ENCODE measurements at regions not wholly inside any gene's neighbourhood (a gene's known extent, or its start where the extent isn't known, plus 50 kb on each side); places are given as distances from the start of the nearest gene placed in this dataset.
"Not testable (repeated sequence)": the region's sequence is repeated elsewhere in the genome, so short reads cannot be mapped to it uniquely, and the experiment has no call there.

GRCh38 chr11:134939031-134939430, 527.0 kb upstream of the B3GAT1 start:
- Mint-ChIP-seq H3K36me3 (ENCODE audit: low read depth) (no peaks in the 10 kb centered on the region), H3K4me1 (no peaks in the 10 kb centered on the region), H3K27ac (no peak overlapping the region), H3K4me3 (no peak overlapping the region), H3K9me3 (no peaks in the 10 kb centered on the region), H3K27me3 (peaks cover under 1% of the 10 kb centered on the region)
- no peak for ATAC-seq
- no peak for DNase-seq

GRCh38 chr11:134938212-134938611, 526.2 kb upstream of the B3GAT1 start:
- DNase-seq: no peak
- Mint-ChIP-seq H3K4me1 (no peaks in the 10 kb centered on the region), H3K9me3 (no peaks in the 10 kb centered on the region), H3K27ac (no peak overlapping the region), H3K4me3 (no peak overlapping the region), H3K27me3 (peaks cover 3% of the 10 kb centered on the region), H3K36me3 (ENCODE audit: low read depth) (no peaks in the 10 kb centered on the region)
- no peak for ATAC-seq

- H3K36me3 Mint-ChIP-seq (ENCODE audit: low read depth); DNase-seq; H3K9me3 Mint-ChIP-seq; ATAC-seq; H3K27ac Mint-ChIP-seq; H3K27me3 Mint-ChIP-seq; H3K4me1 Mint-ChIP-seq; H3K4me3 Mint-ChIP-seq: not testable (repeated sequence)
Measured at GRCh38 chr11:134937193-134937592, 525.2 kb upstream of the B3GAT1 start.

GRCh38 chr11:134932761-134933160, 520.7 kb upstream of the B3GAT1 start:
- Mint-ChIP-seq H3K27me3 (peaks cover 10% of the 10 kb centered on the region), H3K4me1 (no peaks in the 10 kb centered on the region), H3K36me3 (ENCODE audit: low read depth) (no peaks in the 10 kb centered on the region), H3K27ac (no peak overlapping the region), H3K9me3 (peaks cover 4% of the 10 kb centered on the region), H3K4me3 (no peak overlapping the region)
- DNase-seq: no peak
- no peak for ATAC-seq

- peaks cover 5% of the 10 kb centered on the region for H3K9me3 Mint-ChIP-seq
- DNase-seq (no peak), ATAC-seq (no peak)
- no peaks in the 10 kb centered on the region for H3K4me1 Mint-ChIP-seq
- no peaks in the 10 kb centered on the region for H3K36me3 Mint-ChIP-seq (ENCODE audit: low read depth)
- H3K27me3 Mint-ChIP-seq: peaks cover 15% of the 10 kb centered on the region
- H3K27ac Mint-ChIP-seq: no peak overlapping the region
- no peak overlapping the region for H3K4me3 Mint-ChIP-seq
Measured at GRCh38 chr11:134925432-134925831, 513.4 kb upstream of the B3GAT1 start.

GRCh38 chr11:134923441-134923840, 511.4 kb upstream of the B3GAT1 start:
- H3K27me3 Mint-ChIP-seq: peaks cover 19% of the 10 kb centered on the region
- H3K4me1 Mint-ChIP-seq: no peaks in the 10 kb centered on the region
- H3K36me3 Mint-ChIP-seq (ENCODE audit: low read depth): no peaks in the 10 kb centered on the region
- H3K9me3 Mint-ChIP-seq: peaks cover 4% of the 10 kb centered on the region
- no peak for DNase-seq
- ATAC-seq: no peak
- no peak overlapping the region for H3K27ac Mint-ChIP-seq
- H3K4me3 Mint-ChIP-seq: no peak overlapping the region

GRCh38 chr11:134921938-134922337, 509.9 kb upstream of the B3GAT1 start:
- Mint-ChIP-seq H3K4me3 (no peak overlapping the region), H3K9me3 (peaks cover 4% of the 10 kb centered on the region), H3K4me1 (no peaks in the 10 kb centered on the region), H3K36me3 (ENCODE audit: low read depth) (no peaks in the 10 kb centered on the region), H3K27ac (no peak overlapping the region), H3K27me3 (peaks cover 19% of the 10 kb centered on the region)
- ATAC-seq: no peak
- no peak for DNase-seq

- no peak for ATAC-seq
- Mint-ChIP-seq H3K36me3 (ENCODE audit: low read depth) (no peaks in the 10 kb centered on the region), H3K27ac (no peak overlapping the region)
Measured at GRCh38 chr11:134920851-134921608, 509.0 kb upstream of the B3GAT1 start.

GRCh38 chr11:134916421-134917213, 504.6 kb upstream of the B3GAT1 start:
- Mint-ChIP-seq H3K27ac (no peak overlapping the region), H3K27me3 (peaks cover 13% of the 10 kb centered on the region), H3K4me1 (no peaks in the 10 kb centered on the region), H3K36me3 (ENCODE audit: low read depth) (no peaks in the 10 kb centered on the region), H3K9me3 (no peaks in the 10 kb centered on the region), H3K4me3 (no peak overlapping the region)
- DNase-seq (no peak), ATAC-seq (no peak)

More at GRCh38 chr11:134920851-134921608, 509.0 kb upstream of the B3GAT1 start:
- Mint-ChIP-seq H3K4me1 (no peaks in the 10 kb centered on the region), H3K27me3 (peaks cover 19% of the 10 kb centered on the region), H3K9me3 (peaks cover 4% of the 10 kb centered on the region), H3K4me3 (no peak overlapping the region)
- DNase-seq: no peak

- Mint-ChIP-seq H3K4me1 (no peaks in the 10 kb centered on the region), H3K27ac (no peak overlapping the region), H3K9me3 (no peaks in the 10 kb centered on the region), H3K27me3 (peaks cover 9% of the 10 kb centered on the region), H3K4me3 (no peak overlapping the region), H3K36me3 (ENCODE audit: low read depth) (no peaks in the 10 kb centered on the region)
- DNase-seq (no peak), ATAC-seq (no peak)
Measured at GRCh38 chr11:134915881-134916280, 503.8 kb upstream of the B3GAT1 start.

GRCh38 chr11:134915212-134915611, 503.2 kb upstream of the B3GAT1 start:
- no peaks in the 10 kb centered on the region for H3K4me1 Mint-ChIP-seq
- H3K36me3 Mint-ChIP-seq (ENCODE audit: low read depth): no peaks in the 10 kb centered on the region
- H3K9me3 Mint-ChIP-seq: no peaks in the 10 kb centered on the region
- ATAC-seq: no peak
- DNase-seq: no peak
- no peak overlapping the region for H3K27ac Mint-ChIP-seq
- no peak overlapping the region for H3K4me3 Mint-ChIP-seq
- H3K27me3 Mint-ChIP-seq: peaks cover 6% of the 10 kb centered on the region

GRCh38 chr11:134913999-134914590, 502.1 kb upstream of the B3GAT1 start:
- Mint-ChIP-seq H3K27me3 (peaks cover 3% of the 10 kb centered on the region), H3K9me3 (no peaks in the 10 kb centered on the region), H3K4me1 (no peaks in the 10 kb centered on the region), H3K36me3 (ENCODE audit: low read depth) (no peaks in the 10 kb centered on the region), H3K4me3 (no peak overlapping the region), H3K27ac (no peak overlapping the region)
- no peak for ATAC-seq
- DNase-seq: no peak

GRCh38 chr11:134913391-134913790, 501.3 kb upstream of the B3GAT1 start:
- H3K4me3 Mint-ChIP-seq: no peak overlapping the region
- H3K27me3 Mint-ChIP-seq: peaks cover 2% of the 10 kb centered on the region
- no peaks in the 10 kb centered on the region for H3K4me1 Mint-ChIP-seq
- no peak overlapping the region for H3K27ac Mint-ChIP-seq
- DNase-seq: no peak
- H3K9me3 Mint-ChIP-seq: no peaks in the 10 kb centered on the region
- ATAC-seq: no peak
- H3K36me3 Mint-ChIP-seq (ENCODE audit: low read depth): no peaks in the 10 kb centered on the region

GRCh38 chr11:134911514-134912180, 499.6 kb upstream of the B3GAT1 start:
- Mint-ChIP-seq H3K36me3 (ENCODE audit: low read depth) (no peaks in the 10 kb centered on the region), H3K27me3 (peaks cover 4% of the 10 kb centered on the region), H3K4me3 (no peak overlapping the region), H3K4me1 (no peaks in the 10 kb centered on the region), H3K9me3 (no peaks in the 10 kb centered on the region), H3K27ac (no peak overlapping the region)
- DNase-seq: no peak
- no peak for ATAC-seq

Measured in activated naive CD8-positive, alpha-beta T cell treated with anti-CD3 and anti-CD28 coated beads, Interleukin-2, amount 50 U/mL, for 24 hours (primary cell).